CD4-positive, alpha-beta T cell treated with Interleukin-12 subunit alpha and Interleukin-12 subunit beta, for 1 hour (primary cell): ENCODE measurements at regions not wholly inside any gene's neighbourhood (a gene's known extent, or its start where the extent isn't known, plus 50 kb on each side); places are given as distances from the start of the nearest gene placed in this dataset.
"Not testable (repeated sequence)": the region's sequence is repeated elsewhere in the genome, so short reads cannot be mapped to it uniquely, and the experiment has no call there.

Experiments used
- DNase-seq: peaks from one replicate; pipeline ENCODE4 v3.0.0-alpha.2; 2020

- DNase-seq: peak; percentile 24
These were observed 590.1 kb downstream of the TMEM121 start for GRCh38 chr14:106116339-106116930.

GRCh38 chr14:106120101-106120500 is 593.7 kb downstream of the TMEM121 start:
- no peak for DNase-seq

GRCh38 chr14:106129274-106129673 is 602.9 kb downstream of the TMEM121 start:
- DNase-seq: peak; percentile 27

GRCh38 chr14:106129904-106130661 is 603.7 kb downstream of the TMEM121 start:
- DNase-seq: not testable (repeated sequence)

GRCh38 chr14:106133126-106133525 is 606.7 kb downstream of the TMEM121 start:
- not testable (repeated sequence) for DNase-seq

- DNase-seq: no peak
These were observed 608.5 kb downstream of the TMEM121 start for GRCh38 chr14:106134886-106135285.

- peak; percentile 48 for DNase-seq
These were observed 615.1 kb downstream of the TMEM121 start for GRCh38 chr14:106141242-106142220.

GRCh38 chr14:106145731-106146130 is 619.3 kb downstream of the TMEM121 start:
- DNase-seq: not testable (repeated sequence)

GRCh38 chr14:106153362-106153955 is 627.1 kb downstream of the TMEM121 start:
- DNase-seq: peak; percentile 75

GRCh38 chr14:106163316-106163715 is 636.9 kb downstream of the TMEM121 start:
- DNase-seq: no peak

GRCh38 chr14:106163812-106164211 is 637.4 kb downstream of the TMEM121 start:
- DNase-seq: not testable (repeated sequence)

- DNase-seq: no peak
These were observed 639.8 kb downstream of the TMEM121 start for GRCh38 chr14:106166232-106166631.

- DNase-seq: no peak
These were observed 640.3 kb downstream of the TMEM121 start for GRCh38 chr14:106166650-106167204.

- DNase-seq: peak; percentile 66
These were observed 643.8 kb downstream of the TMEM121 start for GRCh38 chr14:106170163-106170658.

- peak; percentile 72 for DNase-seq
These were observed 647.8 kb downstream of the TMEM121 start for GRCh38 chr14:106174206-106174605.

- peak; percentile 55 for DNase-seq
These were observed 651.2 kb downstream of the TMEM121 start for GRCh38 chr14:106177266-106178246.

- DNase-seq: no peak
These were observed 653.4 kb downstream of the TMEM121 start for GRCh38 chr14:106179761-106180160.

GRCh38 chr14:106184771-106185170 is 658.4 kb downstream of the TMEM121 start:
- peak; percentile 70 for DNase-seq

- DNase-seq: not testable (repeated sequence)
These were observed 658.9 kb downstream of the TMEM121 start for GRCh38 chr14:106185174-106185836.

GRCh38 chr14:106185837-106186233 is 659.5 kb downstream of the TMEM121 start:
- peak; percentile 72 for DNase-seq
